A549 (cell line): ENCODE measurements at regions not wholly inside any gene's neighbourhood (a gene's known extent, or its start where the extent isn't known, plus 50 kb on each side); places are given as distances from the start of the nearest gene placed in this dataset.

Experiments
- KDM5A ChIP-seq: fragments of 200-600 bp; sonication (generic); IDR thresholded peaks from 2 replicates; pipeline ENCODE4 v1.6.1; 2016; ENCODE audit warnings: antibody characterized with exemption, mild to moderate bottlenecking
- RAD21 ChIP-seq, 2 experiments: fragments of >200 bp in 1 of 2; sonication (Bioruptor Twin) in 1 of 2; formaldehyde crosslinking in 1 of 2; IDR thresholded peaks in 1 of 2; conservative IDR thresholded peaks in 1 of 2; 2 replicates in 1 of 2; 3 replicates in 1 of 2; pipeline ENCODE4 v1.6.1; 2012 to 2018; ENCODE audit warnings: inconsistent platforms in 1 of 2
- SREBF2 ChIP-seq: fragments of 450-650 bp; IDR thresholded peaks from 2 replicates; pipeline ENCODE4 v1.6.1; 2014; ENCODE audit warnings: mild to moderate bottlenecking, moderate library complexity
- TF ChIP-seq, protein P1 (sequence below): fragments of 250-450 bp; sonication (Bioruptor Pico); IDR thresholded peaks from 2 replicates; pipeline ENCODE4 v1.5.0; 2020; ENCODE audit warnings: low read depth, mild to moderate bottlenecking, moderate library complexity
- TF ChIP-seq, protein P2 (sequence below): fragments of >200 bp; sonication (Bioruptor Twin); formaldehyde crosslinking; IDR thresholded peaks from 3 replicates; pipeline ENCODE4 v1.5.1; 2016

DNA sequence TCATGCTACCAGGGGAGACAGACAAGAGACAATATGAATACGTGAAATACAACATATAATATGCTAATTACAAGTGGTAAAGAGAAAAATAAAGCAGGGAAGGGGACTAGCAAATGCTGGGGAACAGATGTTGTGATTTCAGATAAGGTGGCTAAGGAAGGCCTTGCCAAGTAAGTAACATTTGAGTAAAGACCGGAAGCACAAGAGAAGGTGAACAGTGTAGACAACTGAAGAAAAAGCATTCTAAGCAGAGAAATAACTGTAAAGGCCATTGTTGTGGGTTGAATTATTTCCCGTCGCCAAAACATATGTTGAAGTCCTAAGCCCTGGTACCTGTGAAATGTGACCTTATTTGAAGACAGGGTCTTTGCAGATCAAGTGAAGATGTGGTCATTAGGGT lies 63.7 kb upstream of the EED start:
- no peak for TF ChIP-seq RAD21 (conservative IDR thresholded peaks at IDR 0.05 in 1 of 2, IDR thresholded peaks at IDR 0.05 in 1 of 2)
- TF ChIP-seq, protein P1, sequence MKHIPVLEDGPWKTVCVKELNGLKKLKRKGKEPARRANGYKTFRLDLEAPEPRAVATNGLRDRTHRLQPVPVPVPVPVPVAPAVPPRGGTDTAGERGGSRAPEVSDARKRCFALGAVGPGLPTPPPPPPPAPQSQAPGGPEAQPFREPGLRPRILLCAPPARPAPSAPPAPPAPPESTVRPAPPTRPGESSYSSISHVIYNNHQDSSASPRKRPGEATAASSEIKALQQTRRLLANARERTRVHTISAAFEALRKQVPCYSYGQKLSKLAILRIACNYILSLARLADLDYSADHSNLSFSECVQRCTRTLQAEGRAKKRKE (CRISPR knock-in tag): no peak
- TF ChIP-seq, protein P2, sequence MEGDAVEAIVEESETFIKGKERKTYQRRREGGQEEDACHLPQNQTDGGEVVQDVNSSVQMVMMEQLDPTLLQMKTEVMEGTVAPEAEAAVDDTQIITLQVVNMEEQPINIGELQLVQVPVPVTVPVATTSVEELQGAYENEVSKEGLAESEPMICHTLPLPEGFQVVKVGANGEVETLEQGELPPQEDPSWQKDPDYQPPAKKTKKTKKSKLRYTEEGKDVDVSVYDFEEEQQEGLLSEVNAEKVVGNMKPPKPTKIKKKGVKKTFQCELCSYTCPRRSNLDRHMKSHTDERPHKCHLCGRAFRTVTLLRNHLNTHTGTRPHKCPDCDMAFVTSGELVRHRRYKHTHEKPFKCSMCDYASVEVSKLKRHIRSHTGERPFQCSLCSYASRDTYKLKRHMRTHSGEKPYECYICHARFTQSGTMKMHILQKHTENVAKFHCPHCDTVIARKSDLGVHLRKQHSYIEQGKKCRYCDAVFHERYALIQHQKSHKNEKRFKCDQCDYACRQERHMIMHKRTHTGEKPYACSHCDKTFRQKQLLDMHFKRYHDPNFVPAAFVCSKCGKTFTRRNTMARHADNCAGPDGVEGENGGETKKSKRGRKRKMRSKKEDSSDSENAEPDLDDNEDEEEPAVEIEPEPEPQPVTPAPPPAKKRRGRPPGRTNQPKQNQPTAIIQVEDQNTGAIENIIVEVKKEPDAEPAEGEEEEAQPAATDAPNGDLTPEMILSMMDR: no peak
- TF ChIP-seq SREBF2: no peak
- no peak for TF ChIP-seq KDM5A
